ENCODE measurements at regions not wholly inside any gene's neighbourhood (a gene's known extent, or its start where the extent isn't known, plus 50 kb on each side); places are given as distances from the start of the nearest gene placed in this dataset.

GRCh38 chr5:60260658-60261057 is 367.1 kb upstream of the PDE4D start:
- Histone ChIP-seq H3K4me3 (no peak overlapping the region), H2AFZ (no peak overlapping the region), H3K9me3 (ENCODE audit: low read depth) (no peaks in the 10 kb centered on the region), H3K4me2 (no peak overlapping the region), H3K27me3 (no peaks in the 10 kb centered on the region), H3K79me2 (no peaks in the 10 kb centered on the region), H3K36me3 (replicated peaks; ENCODE audit: insufficient read depth, low read depth) (no peaks in the 10 kb centered on the region), H3K4me1 (ENCODE audit: insufficient read depth) (no peaks in the 10 kb centered on the region), H3K9me2 (replicated peaks; ENCODE audit: insufficient read depth) (no peaks in the 10 kb centered on the region), H3K27ac (no peak overlapping the region), H4K20me1 (ENCODE audit: insufficient read depth, poor library complexity, severe bottlenecking) (no peaks in the 10 kb centered on the region)
- TF ChIP-seq, protein P1, sequence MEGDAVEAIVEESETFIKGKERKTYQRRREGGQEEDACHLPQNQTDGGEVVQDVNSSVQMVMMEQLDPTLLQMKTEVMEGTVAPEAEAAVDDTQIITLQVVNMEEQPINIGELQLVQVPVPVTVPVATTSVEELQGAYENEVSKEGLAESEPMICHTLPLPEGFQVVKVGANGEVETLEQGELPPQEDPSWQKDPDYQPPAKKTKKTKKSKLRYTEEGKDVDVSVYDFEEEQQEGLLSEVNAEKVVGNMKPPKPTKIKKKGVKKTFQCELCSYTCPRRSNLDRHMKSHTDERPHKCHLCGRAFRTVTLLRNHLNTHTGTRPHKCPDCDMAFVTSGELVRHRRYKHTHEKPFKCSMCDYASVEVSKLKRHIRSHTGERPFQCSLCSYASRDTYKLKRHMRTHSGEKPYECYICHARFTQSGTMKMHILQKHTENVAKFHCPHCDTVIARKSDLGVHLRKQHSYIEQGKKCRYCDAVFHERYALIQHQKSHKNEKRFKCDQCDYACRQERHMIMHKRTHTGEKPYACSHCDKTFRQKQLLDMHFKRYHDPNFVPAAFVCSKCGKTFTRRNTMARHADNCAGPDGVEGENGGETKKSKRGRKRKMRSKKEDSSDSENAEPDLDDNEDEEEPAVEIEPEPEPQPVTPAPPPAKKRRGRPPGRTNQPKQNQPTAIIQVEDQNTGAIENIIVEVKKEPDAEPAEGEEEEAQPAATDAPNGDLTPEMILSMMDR (IDR thresholded peaks at IDR 0.05; ENCODE audit: poor library complexity): no peak
- TF ChIP-seq EZH2 (IDR thresholded peaks at IDR 0.05; ENCODE audit: borderline replicate concordance) (no peak), EZH2phosphoT487 (IDR thresholded peaks at IDR 0.05; ENCODE audit: low read depth, severe bottlenecking, unreplicated experiment) (no peak)
- WGBS (ENCODE audit: low lambda C conversion rate, missing lambda C conversion rate): 95% methylated on average over 1 of the region's 1 CpG
- no peak for DNase-seq (ENCODE audit: low spot score)

DNA sequence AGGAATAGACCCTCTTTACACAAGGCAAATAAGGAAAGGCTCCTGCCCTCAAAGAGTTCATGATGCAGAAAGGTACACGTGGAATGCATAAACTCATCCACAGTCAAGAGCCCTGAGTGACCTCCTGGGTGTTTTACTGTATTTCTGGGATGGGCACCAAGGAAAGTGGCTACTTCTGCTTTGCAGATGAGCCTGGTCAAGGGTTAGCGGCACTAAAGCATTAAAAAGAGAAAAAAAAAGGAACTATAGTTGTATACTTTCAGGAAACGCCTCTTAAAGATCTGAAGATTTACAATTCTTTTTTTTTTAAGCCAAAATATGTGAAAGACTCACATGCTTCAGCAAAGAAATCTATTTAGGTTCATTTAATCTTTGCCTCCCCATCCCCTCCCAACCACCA is 366.2 kb upstream of the PDE4D start:
- TF ChIP-seq, protein P1 (IDR thresholded peaks at IDR 0.05; ENCODE audit: poor library complexity): no peak
- TF ChIP-seq EZH2phosphoT487 (IDR thresholded peaks at IDR 0.05; ENCODE audit: low read depth, severe bottlenecking, unreplicated experiment): no peak
- no peak for TF ChIP-seq EZH2 (IDR thresholded peaks at IDR 0.05; ENCODE audit: borderline replicate concordance)
- Histone ChIP-seq H3K27me3 (no peaks in the 10 kb centered on the region), H3K79me2 (no peaks in the 10 kb centered on the region), H3K4me2 (no peak overlapping the region), H3K9me2 (replicated peaks; ENCODE audit: insufficient read depth) (no peaks in the 10 kb centered on the region), H3K4me3 (no peak overlapping the region), H3K36me3 (replicated peaks; ENCODE audit: insufficient read depth, low read depth) (no peaks in the 10 kb centered on the region), H3K9me3 (ENCODE audit: low read depth) (no peaks in the 10 kb centered on the region), H4K20me1 (ENCODE audit: insufficient read depth, poor library complexity, severe bottlenecking) (no peaks in the 10 kb centered on the region), H3K27ac (no peak overlapping the region), H3K4me1 (ENCODE audit: insufficient read depth) (no peaks in the 10 kb centered on the region), H2AFZ (no peak overlapping the region)
- WGBS (ENCODE audit: low lambda C conversion rate, missing lambda C conversion rate): 75% methylated on average over 3 of the region's 3 CpGs
- no peak for DNase-seq (ENCODE audit: low spot score)

GRCh38 chr5:60257596-60258271 is 364.2 kb upstream of the PDE4D start:
- H3K4me1 ChIP-seq (ENCODE audit: insufficient read depth): no peaks in the 10 kb centered on the region
- H3K27ac ChIP-seq: no peak overlapping the region
- H3K4me3 ChIP-seq: no peak overlapping the region
- 83% methylated on average over 5 of the region's 5 CpGs for WGBS (ENCODE audit: low lambda C conversion rate, missing lambda C conversion rate)
- H4K20me1 ChIP-seq (ENCODE audit: insufficient read depth, poor library complexity, severe bottlenecking): no peaks in the 10 kb centered on the region
- TF ChIP-seq EZH2phosphoT487 (IDR thresholded peaks at IDR 0.05; ENCODE audit: low read depth, severe bottlenecking, unreplicated experiment) (no peak), EZH2 (IDR thresholded peaks at IDR 0.05; ENCODE audit: borderline replicate concordance) (no peak)
- TF ChIP-seq, protein P1 (IDR thresholded peaks at IDR 0.05; ENCODE audit: poor library complexity): no peak
- DNase-seq (ENCODE audit: low spot score): no peak
- H3K9me2 ChIP-seq (replicated peaks; ENCODE audit: insufficient read depth): no peaks in the 10 kb centered on the region
- H3K4me2 ChIP-seq: no peak overlapping the region
- H3K27me3 ChIP-seq: no peaks in the 10 kb centered on the region
- H2AFZ ChIP-seq: no peak overlapping the region
- H3K36me3 ChIP-seq (replicated peaks; ENCODE audit: insufficient read depth, low read depth): no peaks in the 10 kb centered on the region
- H3K9me3 ChIP-seq (ENCODE audit: low read depth): no peaks in the 10 kb centered on the region
- no peaks in the 10 kb centered on the region for H3K79me2 ChIP-seq
